Astrocyte (in vitro differentiated cells and primary cell): ENCODE measurements at regions not wholly inside any gene's neighbourhood (a gene's known extent, or its start where the extent isn't known, plus 50 kb on each side); places are given as distances from the start of the nearest gene placed in this dataset.

Experiments
- EZH2 ChIP-seq: IDR thresholded peaks from 2 replicates; pipeline ENCODE4 v1.6.1; 2012; ENCODE audit warnings: mild to moderate bottlenecking, low read length, inconsistent platforms; ENCODE audit not compliant: insufficient read depth
- TF ChIP-seq, protein P1 (sequence below): IDR thresholded peaks from 2 replicates; pipeline ENCODE4 v1.5.1; 2011; ENCODE audit warnings: low read depth, mild to moderate bottlenecking, inconsistent platforms, low read length, moderate library complexity; ENCODE audit not compliant: insufficient read depth

DNA sequence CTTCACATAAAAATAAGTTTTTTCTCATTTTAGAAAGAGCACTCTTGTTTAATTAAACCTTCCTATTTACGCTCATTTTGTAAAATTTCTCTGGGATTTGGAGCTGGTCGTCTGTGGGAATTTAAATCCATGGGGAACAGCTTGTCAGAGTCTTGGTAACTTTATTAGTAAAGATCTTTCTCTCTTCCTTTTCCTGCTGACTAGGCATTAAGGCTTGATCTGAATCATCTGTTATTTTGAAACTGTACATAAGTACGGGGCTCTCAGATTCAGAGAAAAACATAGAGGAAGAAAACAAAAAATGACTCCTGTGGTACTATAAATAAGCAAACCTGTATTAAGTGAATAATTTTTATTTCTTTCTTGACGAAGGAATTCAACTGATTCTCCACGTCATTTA, 150.2 kb downstream of the ST6GAL2 start:
- TF ChIP-seq, protein P1, sequence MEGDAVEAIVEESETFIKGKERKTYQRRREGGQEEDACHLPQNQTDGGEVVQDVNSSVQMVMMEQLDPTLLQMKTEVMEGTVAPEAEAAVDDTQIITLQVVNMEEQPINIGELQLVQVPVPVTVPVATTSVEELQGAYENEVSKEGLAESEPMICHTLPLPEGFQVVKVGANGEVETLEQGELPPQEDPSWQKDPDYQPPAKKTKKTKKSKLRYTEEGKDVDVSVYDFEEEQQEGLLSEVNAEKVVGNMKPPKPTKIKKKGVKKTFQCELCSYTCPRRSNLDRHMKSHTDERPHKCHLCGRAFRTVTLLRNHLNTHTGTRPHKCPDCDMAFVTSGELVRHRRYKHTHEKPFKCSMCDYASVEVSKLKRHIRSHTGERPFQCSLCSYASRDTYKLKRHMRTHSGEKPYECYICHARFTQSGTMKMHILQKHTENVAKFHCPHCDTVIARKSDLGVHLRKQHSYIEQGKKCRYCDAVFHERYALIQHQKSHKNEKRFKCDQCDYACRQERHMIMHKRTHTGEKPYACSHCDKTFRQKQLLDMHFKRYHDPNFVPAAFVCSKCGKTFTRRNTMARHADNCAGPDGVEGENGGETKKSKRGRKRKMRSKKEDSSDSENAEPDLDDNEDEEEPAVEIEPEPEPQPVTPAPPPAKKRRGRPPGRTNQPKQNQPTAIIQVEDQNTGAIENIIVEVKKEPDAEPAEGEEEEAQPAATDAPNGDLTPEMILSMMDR, result no peak
- no peak for TF ChIP-seq EZH2
